ENCODE measurements at regions not wholly inside any gene's neighbourhood (a gene's known extent, or its start where the extent isn't known, plus 50 kb on each side); places are given as distances from the start of the nearest gene placed in this dataset.
"Not testable (repeated sequence)": the region's sequence is repeated elsewhere in the genome, so short reads cannot be mapped to it uniquely, and the experiment has no call there.

- no peaks in the 10 kb centered on the region for H3K79me2 ChIP-seq (ENCODE audit: control insufficient read depth, insufficient read depth, low read length)
- no peaks in the 10 kb centered on the region for H3K36me3 ChIP-seq (ENCODE audit: control insufficient read depth in 2 of 2, extremely low read depth in 1 of 2, insufficient read depth in 2 of 2, low read length in 2 of 2)
- no peak for TF ChIP-seq MAX (IDR thresholded peaks at IDR 0.05; ENCODE audit: insufficient read depth, insufficient read length)
- no peak for TF ChIP-seq POLR2A (IDR thresholded peaks at IDR 0.05; ENCODE audit: low read depth, low read length)
- no peak for TF ChIP-seq CTCF (IDR thresholded peaks at IDR 0.05; ENCODE audit: extremely low read depth in 1 of 2, insufficient read depth in 1 of 2, low read depth in 1 of 2, low read length in 2 of 2)
- TF ChIP-seq JUN (IDR thresholded peaks at IDR 0.05; ENCODE audit: borderline replicate concordance, insufficient read depth, insufficient read length, low read depth), result no peak
- no peak for TF ChIP-seq POLR2AphosphoS5 (IDR thresholded peaks at IDR 0.05; ENCODE audit: insufficient read depth, low read depth, low read length)
- intact Hi-C loops (cut with micrococcal nuclease) (no loop called here), dilution Hi-C loops (cut with MboI; ENCODE audit: extremely low pct_ligation_motif_present, low sequenced_read_pairs) (no loop called here)
- H3K4me2 ChIP-seq (ENCODE audit: insufficient read depth, low read length), result no peak overlapping the region
- H3K4me3 ChIP-seq (replicated peaks in 1 of 3; ENCODE audit: insufficient read depth in 1 of 3, low read depth in 1 of 3, low read length in 3 of 3), result no peak overlapping the region
- no peaks in the 10 kb centered on the region for H3K27me3 ChIP-seq (ENCODE audit: control insufficient read depth in 2 of 2, insufficient read depth in 2 of 2, low read length in 2 of 2)
- no peaks in the 10 kb centered on the region for H4K20me1 ChIP-seq (replicated peaks; ENCODE audit: control insufficient read depth, extremely low read depth, insufficient read depth, low read length)
- H3K4me1 ChIP-seq (ENCODE audit: control insufficient read depth, extremely low read depth, insufficient read depth, low read length), result no peaks in the 10 kb centered on the region
- ChIA-PET POLR2A (no interaction called here), CTCF (no interaction called here)
- no peak overlapping the region for H2AFZ ChIP-seq (ENCODE audit: low read depth, low read length)
- no peaks in the 10 kb centered on the region for H3K9me3 ChIP-seq (replicated peaks; ENCODE audit: control insufficient read depth, insufficient read depth, low read length)
- DNase-seq (ENCODE audit: low read depth, low spot score) (no peak), FAIRE-seq (no peak)
- no peaks in the 10 kb centered on the region for H3K9me1 ChIP-seq (replicated peaks; ENCODE audit: control insufficient read depth, extremely low read depth, insufficient read depth, low read length)
- H3K9ac ChIP-seq (replicated peaks; ENCODE audit: extremely low read depth, insufficient read depth, low read length), result no peak overlapping the region
- H3K27ac ChIP-seq (ENCODE audit: insufficient read depth, low read depth, low read length), result no peak overlapping the region
- no TSS peak for BruUV-seq (replicated peaks)
Measured at GRCh38 chr16:22661161-22661647, 150.5 kb downstream of the NPIPB5 start.

GRCh38 chr16:22662958-22663357 lies 151.0 kb upstream of the HS3ST2 start:
- BruUV-seq (replicated peaks); intact Hi-C loops (cut with micrococcal nuclease); H3K9ac ChIP-seq (replicated peaks; ENCODE audit: extremely low read depth, insufficient read depth, low read length); FAIRE-seq; H3K79me2 ChIP-seq (ENCODE audit: control insufficient read depth, insufficient read depth, low read length); H3K4me3 ChIP-seq (replicated peaks in 1 of 3; ENCODE audit: insufficient read depth in 1 of 3, low read depth in 1 of 3, low read length in 3 of 3); DNase-seq (ENCODE audit: low read depth, low spot score); H3K4me1 ChIP-seq (ENCODE audit: control insufficient read depth, extremely low read depth, insufficient read depth, low read length); H4K20me1 ChIP-seq (replicated peaks; ENCODE audit: control insufficient read depth, extremely low read depth, insufficient read depth, low read length); H3K27me3 ChIP-seq (ENCODE audit: control insufficient read depth in 2 of 2, insufficient read depth in 2 of 2, low read length in 2 of 2); dilution Hi-C loops (cut with MboI; ENCODE audit: extremely low pct_ligation_motif_present, low sequenced_read_pairs); H3K9me3 ChIP-seq (replicated peaks; ENCODE audit: control insufficient read depth, insufficient read depth, low read length); H2AFZ ChIP-seq (ENCODE audit: low read depth, low read length); H3K36me3 ChIP-seq (ENCODE audit: control insufficient read depth in 2 of 2, extremely low read depth in 1 of 2, insufficient read depth in 2 of 2, low read length in 2 of 2); POLR2A ChIA-PET; H3K4me2 ChIP-seq (ENCODE audit: insufficient read depth, low read length); H3K27ac ChIP-seq (ENCODE audit: insufficient read depth, low read depth, low read length); H3K9me1 ChIP-seq (replicated peaks; ENCODE audit: control insufficient read depth, extremely low read depth, insufficient read depth, low read length): not testable (repeated sequence)
- CTCF ChIA-PET, result interaction anchor here (2.3 kb wide), 1 partner anchor 9 kb away, joined by 9 read pairs; no protein-coding TSS in a partner anchor

Data from endothelial cell of umbilical vein (primary cell).